ENCODE measurements at regions not wholly inside any gene's neighbourhood (a gene's known extent, or its start where the extent isn't known, plus 50 kb on each side); places are given as distances from the start of the nearest gene placed in this dataset.
"Not testable (repeated sequence)": the region's sequence is repeated elsewhere in the genome, so short reads cannot be mapped to it uniquely, and the experiment has no call there.

- peaks cover 1% of the 10 kb centered on the region for H3K36me3 Mint-ChIP-seq
- H3K4me3 Mint-ChIP-seq = no peak overlapping the region
- DNase-seq (ENCODE audit: low spot score) (no peak), ATAC-seq (no peak)
- H3K4me1 Mint-ChIP-seq = no peaks in the 10 kb centered on the region
- ChIA-PET POLR2A (no interaction called here), CTCF (no interaction called here)
- TF ChIP-seq CTCF (IDR thresholded peaks at IDR 0.05) (no peak), SP1 (CRISPR knock-in tag; conservative IDR thresholded peaks at IDR 0.05) (no peak), FOXJ3 (CRISPR knock-in tag; IDR thresholded peaks at IDR 0.05; ENCODE audit: borderline replicate concordance) (no peak), IRF2 (CRISPR knock-in tag; IDR thresholded peaks at IDR 0.05; ENCODE audit: borderline replicate concordance, low read depth) (no peak), NR2C2 (CRISPR knock-in tag; IDR thresholded peaks at IDR 0.05) (no peak)
- TF ChIP-seq, protein P1, sequence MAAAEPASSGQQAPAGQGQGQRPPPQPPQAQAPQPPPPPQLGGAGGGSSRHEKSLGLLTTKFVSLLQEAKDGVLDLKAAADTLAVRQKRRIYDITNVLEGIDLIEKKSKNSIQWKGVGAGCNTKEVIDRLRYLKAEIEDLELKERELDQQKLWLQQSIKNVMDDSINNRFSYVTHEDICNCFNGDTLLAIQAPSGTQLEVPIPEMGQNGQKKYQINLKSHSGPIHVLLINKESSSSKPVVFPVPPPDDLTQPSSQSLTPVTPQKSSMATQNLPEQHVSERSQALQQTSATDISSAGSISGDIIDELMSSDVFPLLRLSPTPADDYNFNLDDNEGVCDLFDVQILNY (CRISPR knock-in tag; IDR thresholded peaks at IDR 0.05) = no peak
- no peak overlapping the region for H3K27ac Mint-ChIP-seq
- H3K9me3 Mint-ChIP-seq = peaks cover 2% of the 10 kb centered on the region; the same call in 1 of the 2 replicates
- no peaks in the 10 kb centered on the region for H3K27me3 Mint-ChIP-seq (ENCODE audit: low read depth)
These were observed 595.9 kb downstream of the DTWD2 start for GRCh38 chr5:118392491-118392890.

- ATAC-seq; H3K4me1 Mint-ChIP-seq; CTCF ChIA-PET; POLR2A ChIA-PET; H3K27ac Mint-ChIP-seq; H3K27me3 Mint-ChIP-seq (ENCODE audit: low read depth); H3K4me3 Mint-ChIP-seq; DNase-seq (ENCODE audit: low spot score): not testable (repeated sequence)
- H3K9me3 Mint-ChIP-seq = peaks cover 43% of the 10 kb centered on the region
- H3K36me3 Mint-ChIP-seq = peaks cover 44% of the 10 kb centered on the region
These were observed 605.4 kb downstream of the DTWD2 start for GRCh38 chr5:118382931-118383330.

GRCh38 chr5:118379470-118379869 is 608.9 kb downstream of the DTWD2 start:
- ChIA-PET CTCF (interaction anchor here (1.3 kb wide), 1 partner anchor 568 kb away, joined by 3 read pairs; no protein-coding TSS in a partner anchor), POLR2A (no interaction called here)
- peaks cover 25% of the 10 kb centered on the region for H3K9me3 Mint-ChIP-seq
- DNase-seq (ENCODE audit: low spot score) (no peak), ATAC-seq (no peak)
- H3K4me1 Mint-ChIP-seq = peaks cover 6% of the 10 kb centered on the region; the same call in 1 of the 2 replicates
- peaks cover 29% of the 10 kb centered on the region for H3K36me3 Mint-ChIP-seq
- TF ChIP-seq, protein P2, sequence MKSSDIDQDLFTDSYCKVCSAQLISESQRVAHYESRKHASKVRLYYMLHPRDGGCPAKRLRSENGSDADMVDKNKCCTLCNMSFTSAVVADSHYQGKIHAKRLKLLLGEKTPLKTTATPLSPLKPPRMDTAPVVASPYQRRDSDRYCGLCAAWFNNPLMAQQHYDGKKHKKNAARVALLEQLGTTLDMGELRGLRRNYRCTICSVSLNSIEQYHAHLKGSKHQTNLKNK (CRISPR knock-in tag; IDR thresholded peaks at IDR 0.05) = no peak
- TF ChIP-seq CTCF (IDR thresholded peaks at IDR 0.05) = no peak
- no peak for TF ChIP-seq OVOL2 (CRISPR knock-in tag; IDR thresholded peaks at IDR 0.05; ENCODE audit: borderline replicate concordance)
- TF ChIP-seq, protein P3, sequence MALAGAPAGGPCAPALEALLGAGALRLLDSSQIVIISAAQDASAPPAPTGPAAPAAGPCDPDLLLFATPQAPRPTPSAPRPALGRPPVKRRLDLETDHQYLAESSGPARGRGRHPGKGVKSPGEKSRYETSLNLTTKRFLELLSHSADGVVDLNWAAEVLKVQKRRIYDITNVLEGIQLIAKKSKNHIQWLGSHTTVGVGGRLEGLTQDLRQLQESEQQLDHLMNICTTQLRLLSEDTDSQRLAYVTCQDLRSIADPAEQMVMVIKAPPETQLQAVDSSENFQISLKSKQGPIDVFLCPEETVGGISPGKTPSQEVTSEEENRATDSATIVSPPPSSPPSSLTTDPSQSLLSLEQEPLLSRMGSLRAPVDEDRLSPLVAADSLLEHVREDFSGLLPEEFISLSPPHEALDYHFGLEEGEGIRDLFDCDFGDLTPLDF (CRISPR knock-in tag; IDR thresholded peaks at IDR 0.05) = no peak
- no peak for TF ChIP-seq FOXP1 (CRISPR knock-in tag; IDR thresholded peaks at IDR 0.05; ENCODE audit: borderline replicate concordance)
- no peak for TF ChIP-seq HMGA2 (CRISPR knock-in tag; IDR thresholded peaks at IDR 0.05)
- TF ChIP-seq CREB1 (CRISPR knock-in tag; IDR thresholded peaks at IDR 0.05) = no peak
- TF ChIP-seq USF1 (CRISPR knock-in tag; IDR thresholded peaks at IDR 0.05) = no peak
- H3K27me3 Mint-ChIP-seq (ENCODE audit: low read depth) = peaks cover 3% of the 10 kb centered on the region; the same call in 1 of the 2 replicates
- no peak overlapping the region for H3K27ac Mint-ChIP-seq
- no peak overlapping the region for H3K4me3 Mint-ChIP-seq
